GM12865 (cell line): ENCODE measurements at regions not wholly inside any gene's neighbourhood (a gene's known extent, or its start where the extent isn't known, plus 50 kb on each side); places are given as distances from the start of the nearest gene placed in this dataset.
"Not testable (repeated sequence)": the region's sequence is repeated elsewhere in the genome, so short reads cannot be mapped to it uniquely, and the experiment has no call there.

Experiments used
- DNase-seq: peaks from one replicate; pipeline ENCODE4 v3.0.0; 2010; ENCODE audit warnings: low read depth
- H3K4me3 ChIP-seq: 2 replicates; pipeline ENCODE4 v1.5.1; 2011; ENCODE audit warnings: mild to moderate bottlenecking, low read depth, low read length, control low read depth
- TF ChIP-seq, protein P1 (sequence below): IDR thresholded peaks from 2 replicates; pipeline ENCODE4 v1.5.1; 2011; ENCODE audit warnings: low read length, control low read depth, low read depth, inconsistent platforms; ENCODE audit not compliant: insufficient read depth; ENCODE audit errors: missing control alignments

DNA sequence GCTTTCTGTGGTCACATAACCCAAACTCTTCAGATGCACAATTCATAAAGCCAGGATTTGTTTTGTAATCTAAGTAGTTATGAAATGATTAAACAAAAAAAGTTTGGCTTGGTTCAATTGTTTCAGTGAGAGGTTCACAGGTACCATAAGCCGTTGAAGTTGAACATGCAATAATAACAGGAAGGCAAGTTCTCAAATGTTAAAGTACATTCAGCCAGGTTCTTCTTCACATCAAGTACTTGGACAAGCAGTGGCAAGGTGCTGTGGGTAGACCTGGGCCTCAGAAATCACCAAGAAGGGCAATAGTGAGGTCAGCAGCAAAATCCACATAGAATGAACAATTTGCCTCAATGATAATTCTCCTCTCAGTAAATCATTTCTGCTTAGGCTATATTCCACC lies 175.5 kb downstream of the EPM2A start:
- TF ChIP-seq, protein P1, sequence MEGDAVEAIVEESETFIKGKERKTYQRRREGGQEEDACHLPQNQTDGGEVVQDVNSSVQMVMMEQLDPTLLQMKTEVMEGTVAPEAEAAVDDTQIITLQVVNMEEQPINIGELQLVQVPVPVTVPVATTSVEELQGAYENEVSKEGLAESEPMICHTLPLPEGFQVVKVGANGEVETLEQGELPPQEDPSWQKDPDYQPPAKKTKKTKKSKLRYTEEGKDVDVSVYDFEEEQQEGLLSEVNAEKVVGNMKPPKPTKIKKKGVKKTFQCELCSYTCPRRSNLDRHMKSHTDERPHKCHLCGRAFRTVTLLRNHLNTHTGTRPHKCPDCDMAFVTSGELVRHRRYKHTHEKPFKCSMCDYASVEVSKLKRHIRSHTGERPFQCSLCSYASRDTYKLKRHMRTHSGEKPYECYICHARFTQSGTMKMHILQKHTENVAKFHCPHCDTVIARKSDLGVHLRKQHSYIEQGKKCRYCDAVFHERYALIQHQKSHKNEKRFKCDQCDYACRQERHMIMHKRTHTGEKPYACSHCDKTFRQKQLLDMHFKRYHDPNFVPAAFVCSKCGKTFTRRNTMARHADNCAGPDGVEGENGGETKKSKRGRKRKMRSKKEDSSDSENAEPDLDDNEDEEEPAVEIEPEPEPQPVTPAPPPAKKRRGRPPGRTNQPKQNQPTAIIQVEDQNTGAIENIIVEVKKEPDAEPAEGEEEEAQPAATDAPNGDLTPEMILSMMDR = no peak
- peak; percentile 23 for DNase-seq
- H3K4me3 ChIP-seq = no peak overlapping the region

DNA sequence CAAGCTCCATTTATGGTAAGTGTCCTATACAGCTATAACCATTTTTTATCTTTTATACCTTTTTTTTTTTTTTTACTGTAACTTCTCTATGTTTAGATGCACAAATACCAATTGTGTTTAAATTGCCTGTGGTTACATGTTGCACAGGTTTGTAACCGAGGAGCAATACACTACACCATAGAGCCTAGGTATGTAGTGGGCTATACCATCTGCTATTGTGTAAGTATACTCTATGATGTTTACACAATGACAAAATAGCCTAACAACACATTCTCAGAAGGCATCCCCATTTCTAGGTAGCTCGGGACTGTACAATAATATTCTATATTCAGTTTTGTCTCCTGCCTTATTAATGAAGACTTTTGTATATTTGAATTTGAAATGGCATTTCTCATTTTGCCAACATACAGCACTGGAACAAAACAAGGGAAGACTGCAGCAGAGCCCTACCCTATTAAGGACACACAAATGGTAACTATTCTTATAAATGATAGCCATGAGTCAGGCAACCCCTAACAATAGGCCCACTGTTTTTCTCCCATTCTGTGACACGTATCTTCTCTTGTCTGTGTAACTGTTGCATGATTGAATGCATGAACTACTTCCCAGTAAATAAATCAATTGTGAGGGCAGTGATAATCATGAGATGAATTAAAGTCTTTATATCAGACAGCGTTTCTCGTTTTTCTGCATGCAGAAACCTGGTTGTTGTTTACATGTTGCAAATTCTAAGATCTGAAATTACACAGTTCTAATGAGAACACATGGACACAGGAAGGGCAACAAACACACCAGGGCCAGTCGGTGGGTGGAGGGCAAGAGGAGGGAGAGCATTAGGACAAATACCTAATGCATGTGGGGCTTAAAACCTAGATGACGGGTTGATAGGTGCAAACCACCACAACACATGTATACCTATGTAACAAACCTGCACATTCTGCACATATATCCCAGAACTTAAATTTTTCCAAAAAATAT lies 173.9 kb downstream of the EPM2A start:
- H3K4me3 ChIP-seq = no peak overlapping the region
- no peak for DNase-seq

DNA sequence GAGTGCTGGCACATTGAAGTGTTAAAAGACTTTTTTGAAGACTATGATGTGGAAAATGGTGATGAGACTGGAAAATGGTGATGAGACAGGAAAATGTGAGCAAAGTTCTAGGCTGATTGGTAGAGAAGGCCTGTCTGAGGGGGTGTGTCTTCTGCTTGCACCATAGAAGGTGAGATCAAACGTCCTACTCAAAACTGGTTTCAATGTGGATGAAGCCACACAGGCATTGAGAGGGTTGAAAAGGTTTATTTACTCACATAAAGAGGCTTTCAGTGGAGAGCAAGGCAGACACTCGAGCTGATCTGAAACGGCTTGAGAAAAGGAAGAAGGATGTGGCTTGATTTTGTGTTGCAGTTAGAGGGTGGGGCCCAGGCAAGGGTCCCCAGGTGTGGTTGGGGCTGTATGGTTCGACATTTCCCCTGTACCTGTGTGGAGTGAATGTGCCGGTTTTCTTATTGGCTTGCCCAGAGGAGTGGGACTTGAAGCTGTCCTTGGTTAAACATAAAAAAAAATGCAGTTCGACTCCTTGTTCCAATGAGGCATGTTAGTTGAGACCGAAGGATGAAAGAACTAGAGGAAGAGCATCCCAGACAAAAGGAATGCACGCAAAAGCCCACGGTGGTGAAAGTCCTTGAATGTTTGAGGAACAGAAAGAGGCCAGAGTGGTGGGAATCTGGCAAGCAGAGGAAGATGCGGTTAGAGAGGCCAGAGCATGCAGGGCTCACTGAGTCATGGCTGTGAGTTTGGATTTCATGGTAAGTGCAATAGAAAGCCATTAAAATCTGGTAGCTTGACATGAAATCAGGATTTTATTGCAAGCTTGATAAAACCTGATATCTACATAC lies 172.3 kb downstream of the EPM2A start:
- DNase-seq = no peak
- no peak overlapping the region for H3K4me3 ChIP-seq
- TF ChIP-seq, protein P1 = no peak

More for the DNA sequence above, 173.9 kb downstream of the EPM2A start:
- TF ChIP-seq, protein P1 = no peak

DNA sequence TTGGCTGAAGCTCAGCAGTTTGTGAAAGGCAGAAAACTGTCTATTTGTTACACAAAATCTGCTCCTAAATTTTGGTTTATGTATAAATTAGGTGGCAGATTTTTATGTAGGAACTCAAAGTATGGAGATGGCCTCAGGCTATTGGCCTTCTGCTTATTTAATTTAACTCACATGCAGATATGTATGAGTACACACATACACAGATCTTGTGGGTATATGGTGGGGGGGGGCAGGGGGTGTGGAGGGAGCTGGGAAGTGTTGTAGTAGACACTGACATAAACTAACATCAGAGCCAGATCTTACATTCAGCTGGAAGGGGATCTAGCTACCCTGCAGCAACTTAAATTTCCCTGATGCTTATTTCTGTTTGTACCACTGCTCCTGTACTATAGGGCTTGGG lies 170.8 kb downstream of the EPM2A start:
- TF ChIP-seq, protein P1 = no peak
- DNase-seq = no peak
- no peak overlapping the region for H3K4me3 ChIP-seq

DNA sequence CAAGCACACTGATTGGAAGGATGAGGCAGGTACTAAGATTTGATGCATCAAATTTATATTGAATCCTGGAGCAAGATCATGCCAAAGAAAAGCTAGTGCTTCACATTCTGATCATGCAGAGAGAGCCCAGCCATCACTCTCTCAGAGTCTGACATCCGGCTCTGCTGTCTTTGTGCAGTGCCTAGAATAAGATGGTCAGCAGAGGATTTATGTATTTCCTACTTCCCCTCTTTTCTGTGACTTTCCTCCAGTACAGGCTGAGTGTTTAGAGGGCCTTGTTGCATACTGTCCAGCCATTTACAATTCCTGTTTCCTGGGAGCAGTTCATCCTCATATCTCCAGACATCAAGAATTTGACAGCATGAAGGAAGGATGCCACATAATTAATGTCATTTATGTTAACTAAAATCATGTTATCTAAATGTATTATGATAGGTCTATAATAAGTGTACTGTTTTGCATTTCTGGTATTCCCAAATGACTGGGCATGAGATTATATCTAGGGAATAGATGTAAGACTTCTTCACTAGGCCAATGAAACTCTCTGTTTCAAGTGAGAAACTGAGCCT lies 167.6 kb downstream of the EPM2A start:
- no peak for DNase-seq
- TF ChIP-seq, protein P1 = no peak
- no peak overlapping the region for H3K4me3 ChIP-seq

DNA sequence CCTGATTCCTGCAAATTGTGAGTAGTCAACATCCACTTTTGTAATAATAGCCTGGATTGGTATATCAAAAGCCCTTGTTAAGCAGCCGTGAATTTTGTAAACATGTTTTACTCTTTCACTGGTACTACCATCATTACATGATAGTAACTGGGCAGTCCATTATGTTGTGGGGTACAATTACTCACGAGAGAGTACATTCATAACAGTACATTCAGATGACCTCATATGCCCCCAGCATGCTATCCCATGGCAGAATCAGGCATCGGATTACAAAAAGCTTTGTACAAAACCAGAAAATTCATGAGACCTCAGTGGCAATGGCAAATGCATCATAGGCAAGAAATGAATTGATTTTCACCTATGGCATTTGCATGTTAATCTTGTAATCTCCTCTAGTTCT lies 166.2 kb downstream of the EPM2A start:
- TF ChIP-seq, protein P1 = no peak
- H3K4me3 ChIP-seq = no peak overlapping the region
- no peak for DNase-seq

DNA sequence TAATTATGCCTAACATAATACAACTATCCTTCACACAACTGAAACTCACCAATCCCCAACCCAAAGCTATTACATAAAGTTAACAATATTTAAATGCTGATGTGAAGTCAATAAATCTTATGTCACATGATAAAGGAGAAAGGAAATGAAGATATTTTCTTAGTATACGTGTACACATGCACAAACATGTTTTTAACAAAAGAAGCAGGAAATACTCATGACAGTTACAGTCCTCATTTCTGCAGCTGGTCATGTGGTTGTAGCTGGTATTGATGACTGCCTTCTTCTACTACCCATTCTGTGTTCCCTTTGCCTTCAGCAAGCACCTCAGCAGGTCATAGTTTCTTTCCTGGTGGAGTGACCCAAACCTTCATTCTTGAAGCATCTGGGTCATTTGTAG lies 165.0 kb downstream of the EPM2A start:
- DNase-seq, H3K4me3 ChIP-seq: not testable (repeated sequence)

DNA sequence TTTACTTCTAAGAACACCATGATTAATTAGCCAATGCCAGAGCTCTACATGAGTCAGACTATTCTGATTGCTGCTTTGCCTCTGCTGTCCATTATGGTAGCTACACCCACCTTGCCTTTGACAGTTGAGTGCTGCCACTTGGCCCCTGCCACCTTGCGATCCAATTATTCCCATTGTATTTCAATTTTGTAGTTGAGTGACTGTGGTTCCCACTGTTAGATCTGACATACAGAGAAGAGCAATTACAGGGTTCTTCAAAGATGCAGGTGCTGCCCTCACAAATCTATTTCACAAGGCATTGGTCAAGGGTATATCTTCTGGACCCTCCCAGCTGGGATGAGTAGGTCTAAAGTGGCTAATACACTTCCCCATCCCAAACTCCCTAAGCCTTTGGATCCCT lies 161.1 kb downstream of the EPM2A start:
- H3K4me3 ChIP-seq, DNase-seq: not testable (repeated sequence)
